HepG2 (cell line): ENCODE measurements at regions not wholly inside any gene's neighbourhood (a gene's known extent, or its start where the extent isn't known, plus 50 kb on each side); places are given as distances from the start of the nearest gene placed in this dataset.

Experiments
- ATAC-seq: fragments of 200-7000 bp; cut with Tn5 transposase; 3 replicates; pipeline ENCODE4 v1.9.1; 2020; ENCODE audit warnings: mild to moderate bottlenecking, moderate library complexity
- BruUV-seq: library from RNA; stranded (reverse); fragments of 400-500 nt; replicated peaks from 2 replicates; lab custom pipeline; 2021; lab: Mats Ljungman, UMichigan
- CTCF ChIA-PET: fragments of 300-600 bp; formaldehyde crosslinking; extraction: SDS; loops from one replicate; lab custom pipeline; 2021; ENCODE audit warnings: low total read pairs, inconsistent platforms, low intra/inter-chr PET ratio; lab: Yijun Ruan, JAX
- POLR2A ChIA-PET: fragments of 350-600 bp; sonication (Branson Sonifier 250); formaldehyde crosslinking; loops from one replicate; lab custom pipeline; 2020; ENCODE audit warnings: antibody characterized with exemption, inconsistent platforms; lab: Yijun Ruan, JAX
- DNase-seq: peaks from one replicate; pipeline ENCODE4 v3.0.0-alpha.2; 2015; ENCODE audit warnings: low spot score
- FAIRE-seq: peaks from 3 replicates; lab custom pipeline; 2011; peaks lifted over from hg19 to GRCh38; lab: Jason Lieb, UNC
- H2AFZ ChIP-seq: one replicate; pipeline ENCODE4 v1.6.1; 2011; ENCODE audit warnings: low read length, inconsistent platforms
- H3K27ac ChIP-seq: fragments of 300-600 bp; 3 replicates; pipeline ENCODE4 v1.8.0; 2011; ENCODE audit warnings: mixed run types, mild to moderate bottlenecking, mixed read lengths, low read length, inconsistent platforms; ENCODE audit not compliant: insufficient read depth; ENCODE audit errors: extremely low read length
- H3K27me3 ChIP-seq, 2 experiments: fragments of 200-600 bp in 1 of 2; 2 replicates in 1 of 2; 3 replicates in 1 of 2; pipeline versions ENCODE4 v1.6.0 to v1.8.0; 2011; ENCODE audit warnings: low read length in 2 of 2, mild to moderate bottlenecking in 2 of 2, moderate library complexity in 2 of 2, inconsistent platforms in 1 of 2; ENCODE audit not compliant: insufficient read depth in 2 of 2, control insufficient read depth in 1 of 2
- H3K36me3 ChIP-seq, 2 experiments: fragments of 200-600 bp in 1 of 2; replicated peaks in 1 of 2; 2 replicates in 1 of 2; 3 replicates in 1 of 2; pipeline versions ENCODE4 v1.5.1 to v1.8.0; 2011; ENCODE audit warnings: low read length in 2 of 2, inconsistent platforms in 1 of 2; ENCODE audit not compliant: insufficient read depth in 2 of 2, control insufficient read depth in 1 of 2
- H3K4me1 ChIP-seq: 2 replicates; pipeline ENCODE4 v1.5.1; 2012; ENCODE audit warnings: low read length, inconsistent platforms; ENCODE audit not compliant: insufficient read depth
- H3K4me2 ChIP-seq: 2 replicates; pipeline ENCODE4 v1.6.0; 2011; ENCODE audit warnings: low read depth, low read length, inconsistent platforms
- H3K4me3 ChIP-seq, 3 experiments: fragments of 200-600 bp in 1 of 3; sonication (generic), shearing (Covaris generic) in 1 of 3; replicated peaks in 1 of 3; 2 replicates each; pipeline ENCODE4 v1.5.1; 2011 to 2016; ENCODE audit warnings: low read length in 3 of 3, inconsistent platforms in 2 of 3, low read depth in 2 of 3, mild to moderate bottlenecking in 2 of 3, control low read depth in 1 of 3, mixed read lengths in 1 of 3; ENCODE audit not compliant: insufficient read depth in 1 of 3
- H3K79me2 ChIP-seq: one replicate; pipeline ENCODE4 v1.6.1; 2011; ENCODE audit warnings: low read length, inconsistent platforms; ENCODE audit not compliant: insufficient read depth
- H3K9ac ChIP-seq: 2 replicates; pipeline ENCODE4 v1.6.0; 2011; ENCODE audit warnings: mild to moderate bottlenecking, low read depth, low read length, inconsistent platforms; ENCODE audit not compliant: insufficient read depth
- H3K9me3 ChIP-seq: 2 replicates; pipeline ENCODE4 v1.5.1; 2012; ENCODE audit warnings: mild to moderate bottlenecking, low read length
- H4K20me1 ChIP-seq: 2 replicates; pipeline ENCODE4 v1.6.0; 2011; ENCODE audit warnings: inconsistent platforms, mild to moderate bottlenecking, low read length, moderate library complexity; ENCODE audit not compliant: insufficient read depth
- CBX1 ChIP-seq: IDR thresholded peaks from one replicate; pipeline ENCODE4 v1.6.1; 2016; ENCODE audit warnings: antibody characterized with exemption, low read depth
- CEBPG ChIP-seq: IDR thresholded peaks from 2 replicates; pipeline ENCODE4 v1.6.1; 2016
- GABPB1 ChIP-seq: IDR thresholded peaks from 2 replicates; pipeline ENCODE4 v1.6.1; 2016; ENCODE audit warnings: mild to moderate bottlenecking, missing genetic modification reagents, moderate library complexity, missing compliant biosample characterization
- HNRNPH1 ChIP-seq: fragments of 200-400 bp; formaldehyde crosslinking; optimal IDR thresholded peaks from 2 replicates; pipeline ENCODE3; 2017; ENCODE audit warnings: mild to moderate bottlenecking, low read depth, low read length
- LCORL ChIP-seq, 2 experiments: fragments of 450-650 bp in 1 of 2; sonication (generic) in 1 of 2; formaldehyde crosslinking in 1 of 2; IDR thresholded peaks; 2 replicates each; pipeline versions ENCODE4 v1.5.0 to v1.6.1; 2017 to 2020; ENCODE audit warnings: antibody characterized with exemption in 1 of 2, missing genetic modification reagents in 1 of 2
- NFYB ChIP-seq: sonication (generic); formaldehyde crosslinking; IDR thresholded peaks from 2 replicates; pipeline ENCODE4 v1.4.0; 2020; ENCODE audit warnings: missing genetic modification reagents
- RFX1 ChIP-seq: fragments of 450-650 bp; IDR thresholded peaks from 2 replicates; pipeline ENCODE4 v1.6.1; 2017
- RFX3 ChIP-seq: IDR thresholded peaks from 2 replicates; pipeline ENCODE4 v1.6.1; 2016; ENCODE audit warnings: missing biosample characterization, missing genetic modification reagents
- SAP130 ChIP-seq: IDR thresholded peaks from 2 replicates; pipeline ENCODE4 v1.6.1; 2016; ENCODE audit warnings: low read depth
- ZBTB1 ChIP-seq: sonication (generic); formaldehyde crosslinking; IDR thresholded peaks from 2 replicates; pipeline ENCODE4 v1.4.0; 2020; ENCODE audit warnings: missing genetic modification reagents, borderline replicate concordance
- ZC3H13 ChIP-seq: sonication (generic); formaldehyde crosslinking; IDR thresholded peaks from 2 replicates; pipeline ENCODE4 v1.8.1; 2023; ENCODE audit warnings: mild to moderate bottlenecking, missing genetic modification reagents, moderate library complexity
- ZNF143 ChIP-seq: sonication (generic); formaldehyde crosslinking; IDR thresholded peaks from 2 replicates; pipeline ENCODE4 v1.4.0; 2020; ENCODE audit warnings: missing genetic modification reagents
- ZNF335 ChIP-seq: sonication (generic); formaldehyde crosslinking; IDR thresholded peaks from 2 replicates; pipeline ENCODE4 v1.4.0; 2020; ENCODE audit warnings: missing genetic modification reagents
- ZNF552 ChIP-seq: sonication (generic); formaldehyde crosslinking; IDR thresholded peaks from 2 replicates; pipeline ENCODE4 v1.9.0; 2022; ENCODE audit warnings: missing genetic modification reagents, mild to moderate bottlenecking, borderline replicate concordance
- ZNF850 ChIP-seq: sonication (generic); formaldehyde crosslinking; conservative IDR thresholded peaks from 2 replicates; pipeline ENCODE4 v1.9.0; 2021; ENCODE audit warnings: mild to moderate bottlenecking, missing genetic modification reagents
- WGBS: methylation state at CpG from one replicate; pipeline ENCODE4 v1.1.6; 2017; ENCODE audit warnings: low lambda C conversion rate; 5-methylcytosine and 5-hydroxymethylcytosine counted together
- in situ Hi-C: cut with HindIII; loops from 2 replicates; pipeline ENCODE4 v1.10.0; 2017; ENCODE audit warnings: low pct_unique_long_range_greater_than_20kb; ENCODE audit not compliant: extremely low pct_ligation_motif_present
- intact Hi-C: fragments of 100-400 bp; cut with micrococcal nuclease; formaldehyde crosslinking; loops from one replicate; pipeline ENCODE4 v1.10.0; 2022; ENCODE audit not compliant: unreplicated experiment
- TF ChIP-seq, protein P1 (sequence below): sonication (generic); formaldehyde crosslinking; IDR thresholded peaks from 2 replicates; pipeline ENCODE4 v1.4.0; 2020; ENCODE audit warnings: mild to moderate bottlenecking, missing genetic modification reagents
- TF ChIP-seq, protein P2 (sequence below): sonication (generic); formaldehyde crosslinking; IDR thresholded peaks from 2 replicates; pipeline ENCODE4 v1.5.0; 2020; ENCODE audit warnings: missing genetic modification reagents
- TF ChIP-seq, protein P3 (sequence below): sonication (generic); formaldehyde crosslinking; IDR thresholded peaks from 2 replicates; pipeline ENCODE4 v1.4.0; 2020; ENCODE audit warnings: low read depth, missing genetic modification reagents

DNA sequence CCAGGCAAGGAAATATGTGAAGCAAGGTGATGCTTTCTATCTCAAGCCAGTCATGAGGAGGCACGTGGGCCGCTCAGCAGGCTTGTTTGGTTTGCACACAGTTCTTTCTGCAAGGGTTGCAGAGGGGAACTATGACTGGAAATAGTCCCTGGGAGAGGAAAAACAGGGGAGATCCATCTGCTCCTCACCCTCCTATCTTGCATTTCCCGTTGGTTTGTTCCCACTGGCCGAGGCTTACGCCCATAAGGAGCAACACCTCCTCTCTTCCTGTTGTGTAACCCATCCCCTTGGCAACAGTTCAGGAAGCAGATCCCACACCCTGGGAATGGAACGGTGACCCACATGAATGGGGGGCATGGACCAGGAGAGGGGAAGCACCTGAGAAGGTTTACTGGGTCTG lies 72.1 kb upstream of the MAGI1 start:
- POLR2A ChIA-PET: no interaction called here
- no TSS peak for BruUV-seq
- H3K79me2 ChIP-seq: no peaks in the 10 kb centered on the region
- no peak overlapping the region for H2AFZ ChIP-seq
- no peak overlapping the region for H3K4me3 ChIP-seq
- H3K9ac ChIP-seq: no peak overlapping the region
- no peaks in the 10 kb centered on the region for H3K9me3 ChIP-seq
- peak; percentile 12 for DNase-seq
- in situ Hi-C loops (no loop called here), intact Hi-C loops (no loop called here)
- H3K27me3 ChIP-seq: peaks cover 2% of the 10 kb centered on the region in 2 experiments; a peak in 1 of 5 replicates
- ATAC-seq: peak; percentile 46; the same call in 1 of the 3 replicates
- H3K4me1 ChIP-seq: peaks cover 14% of the 10 kb centered on the region
- CTCF ChIA-PET: no interaction called here
- H3K4me2 ChIP-seq: peak overlapping the region; percentile 52
- H3K27ac ChIP-seq: no peak overlapping the region
- no peaks in the 10 kb centered on the region for H4K20me1 ChIP-seq
- 4% methylated on average over 5 of the region's 6 CpGs for WGBS
- no peak for FAIRE-seq
- H3K36me3 ChIP-seq: no peaks in the 10 kb centered on the region
- no peak for TF ChIP-seq HNRNPH1
- 0 out of 2 replicates have a peak, but pooled peaks have one; percentile 5 for TF ChIP-seq RFX1
- TF ChIP-seq ZC3H13 (CRISPR knock-in tag): no peak
- TF ChIP-seq ZNF335: no peak
- TF ChIP-seq, protein P1, sequence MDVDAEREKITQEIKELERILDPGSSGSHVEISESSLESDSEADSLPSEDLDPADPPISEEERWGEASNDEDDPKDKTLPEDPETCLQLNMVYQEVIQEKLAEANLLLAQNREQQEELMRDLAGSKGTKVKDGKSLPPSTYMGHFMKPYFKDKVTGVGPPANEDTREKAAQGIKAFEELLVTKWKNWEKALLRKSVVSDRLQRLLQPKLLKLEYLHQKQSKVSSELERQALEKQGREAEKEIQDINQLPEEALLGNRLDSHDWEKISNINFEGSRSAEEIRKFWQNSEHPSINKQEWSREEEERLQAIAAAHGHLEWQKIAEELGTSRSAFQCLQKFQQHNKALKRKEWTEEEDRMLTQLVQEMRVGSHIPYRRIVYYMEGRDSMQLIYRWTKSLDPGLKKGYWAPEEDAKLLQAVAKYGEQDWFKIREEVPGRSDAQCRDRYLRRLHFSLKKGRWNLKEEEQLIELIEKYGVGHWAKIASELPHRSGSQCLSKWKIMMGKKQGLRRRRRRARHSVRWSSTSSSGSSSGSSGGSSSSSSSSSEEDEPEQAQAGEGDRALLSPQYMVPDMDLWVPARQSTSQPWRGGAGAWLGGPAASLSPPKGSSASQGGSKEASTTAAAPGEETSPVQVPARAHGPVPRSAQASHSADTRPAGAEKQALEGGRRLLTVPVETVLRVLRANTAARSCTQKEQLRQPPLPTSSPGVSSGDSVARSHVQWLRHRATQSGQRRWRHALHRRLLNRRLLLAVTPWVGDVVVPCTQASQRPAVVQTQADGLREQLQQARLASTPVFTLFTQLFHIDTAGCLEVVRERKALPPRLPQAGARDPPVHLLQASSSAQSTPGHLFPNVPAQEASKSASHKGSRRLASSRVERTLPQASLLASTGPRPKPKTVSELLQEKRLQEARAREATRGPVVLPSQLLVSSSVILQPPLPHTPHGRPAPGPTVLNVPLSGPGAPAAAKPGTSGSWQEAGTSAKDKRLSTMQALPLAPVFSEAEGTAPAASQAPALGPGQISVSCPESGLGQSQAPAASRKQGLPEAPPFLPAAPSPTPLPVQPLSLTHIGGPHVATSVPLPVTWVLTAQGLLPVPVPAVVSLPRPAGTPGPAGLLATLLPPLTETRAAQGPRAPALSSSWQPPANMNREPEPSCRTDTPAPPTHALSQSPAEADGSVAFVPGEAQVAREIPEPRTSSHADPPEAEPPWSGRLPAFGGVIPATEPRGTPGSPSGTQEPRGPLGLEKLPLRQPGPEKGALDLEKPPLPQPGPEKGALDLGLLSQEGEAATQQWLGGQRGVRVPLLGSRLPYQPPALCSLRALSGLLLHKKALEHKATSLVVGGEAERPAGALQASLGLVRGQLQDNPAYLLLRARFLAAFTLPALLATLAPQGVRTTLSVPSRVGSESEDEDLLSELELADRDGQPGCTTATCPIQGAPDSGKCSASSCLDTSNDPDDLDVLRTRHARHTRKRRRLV: no peak
- TF ChIP-seq, protein P2, sequence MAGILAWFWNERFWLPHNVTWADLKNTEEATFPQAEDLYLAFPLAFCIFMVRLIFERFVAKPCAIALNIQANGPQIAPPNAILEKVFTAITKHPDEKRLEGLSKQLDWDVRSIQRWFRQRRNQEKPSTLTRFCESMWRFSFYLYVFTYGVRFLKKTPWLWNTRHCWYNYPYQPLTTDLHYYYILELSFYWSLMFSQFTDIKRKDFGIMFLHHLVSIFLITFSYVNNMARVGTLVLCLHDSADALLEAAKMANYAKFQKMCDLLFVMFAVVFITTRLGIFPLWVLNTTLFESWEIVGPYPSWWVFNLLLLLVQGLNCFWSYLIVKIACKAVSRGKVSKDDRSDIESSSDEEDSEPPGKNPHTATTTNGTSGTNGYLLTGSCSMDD (CRISPR knock-in tag): no peak
- TF ChIP-seq CBX1: no peak
- TF ChIP-seq ZNF552 (CRISPR knock-in tag): no peak
- no peak for TF ChIP-seq ZBTB1 (CRISPR knock-in tag)
- peak; percentile 57; the same call in 1 of the 2 replicates for TF ChIP-seq RFX3 (CRISPR knock-in tag)
- TF ChIP-seq CEBPG (CRISPR knock-in tag): peak; percentile 19; the same call in 1 of the 2 replicates
- TF ChIP-seq, protein P3, sequence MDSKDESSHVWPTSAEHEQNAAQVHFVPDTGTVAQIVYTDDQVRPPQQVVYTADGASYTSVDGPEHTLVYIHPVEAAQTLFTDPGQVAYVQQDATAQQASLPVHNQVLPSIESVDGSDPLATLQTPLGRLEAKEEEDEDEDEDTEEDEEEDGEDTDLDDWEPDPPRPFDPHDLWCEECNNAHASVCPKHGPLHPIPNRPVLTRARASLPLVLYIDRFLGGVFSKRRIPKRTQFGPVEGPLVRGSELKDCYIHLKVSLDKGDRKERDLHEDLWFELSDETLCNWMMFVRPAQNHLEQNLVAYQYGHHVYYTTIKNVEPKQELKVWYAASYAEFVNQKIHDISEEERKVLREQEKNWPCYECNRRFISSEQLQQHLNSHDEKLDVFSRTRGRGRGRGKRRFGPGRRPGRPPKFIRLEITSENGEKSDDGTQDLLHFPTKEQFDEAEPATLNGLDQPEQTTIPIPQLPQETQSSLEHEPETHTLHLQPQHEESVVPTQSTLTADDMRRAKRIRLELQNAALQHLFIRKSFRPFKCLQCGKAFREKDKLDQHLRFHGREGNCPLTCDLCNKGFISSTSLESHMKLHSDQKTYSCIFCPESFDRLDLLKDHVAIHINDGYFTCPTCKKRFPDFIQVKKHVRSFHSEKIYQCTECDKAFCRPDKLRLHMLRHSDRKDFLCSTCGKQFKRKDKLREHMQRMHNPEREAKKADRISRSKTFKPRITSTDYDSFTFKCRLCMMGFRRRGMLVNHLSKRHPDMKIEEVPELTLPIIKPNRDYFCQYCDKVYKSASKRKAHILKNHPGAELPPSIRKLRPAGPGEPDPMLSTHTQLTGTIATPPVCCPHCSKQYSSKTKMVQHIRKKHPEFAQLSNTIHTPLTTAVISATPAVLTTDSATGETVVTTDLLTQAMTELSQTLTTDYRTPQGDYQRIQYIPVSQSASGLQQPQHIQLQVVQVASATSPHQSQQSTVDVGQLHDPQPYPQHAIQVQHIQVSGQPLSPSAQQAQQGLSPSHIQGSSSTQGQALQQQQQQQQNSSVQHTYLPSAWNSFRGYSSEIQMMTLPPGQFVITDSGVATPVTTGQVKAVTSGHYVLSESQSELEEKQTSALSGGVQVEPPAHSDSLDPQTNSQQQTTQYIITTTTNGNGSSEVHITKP: peak; percentile 87
- no peak for TF ChIP-seq NFYB (CRISPR knock-in tag)
- 0 out of 2 replicates have a peak, but pooled peaks have one; percentile 14 for TF ChIP-seq SAP130 (CRISPR knock-in tag)
- TF ChIP-seq LCORL (IDR thresholded peaks at IDR 0.05): no peak
- no peak for TF ChIP-seq LCORL (CRISPR knock-in tag; IDR thresholded peaks at IDR 0.05)
- TF ChIP-seq ZNF143: no peak
- TF ChIP-seq GABPB1: peak; percentile 21; the same call in 1 of the 2 replicates
- no peak for TF ChIP-seq ZNF850 (CRISPR knock-in tag)
